IPS-15b (cell line): ENCODE measurements at regions not wholly inside any gene's neighbourhood (a gene's known extent, or its start where the extent isn't known, plus 50 kb on each side); places are given as distances from the start of the nearest gene placed in this dataset.
"Not testable (repeated sequence)": the region's sequence is repeated elsewhere in the genome, so short reads cannot be mapped to it uniquely, and the experiment has no call there.

Experiments used
- H3K27me3 ChIP-seq: one replicate; pipeline ENCODE4 v1.6.1; 2013; ENCODE audit warnings: low read length; ENCODE audit not compliant: control insufficient read depth, insufficient read depth
- H3K36me3 ChIP-seq: one replicate; pipeline ENCODE4 v1.6.1; 2013; ENCODE audit warnings: low read length; ENCODE audit not compliant: control insufficient read depth, insufficient read depth
- H3K4me1 ChIP-seq: one replicate; pipeline ENCODE4 v1.6.1; 2013; ENCODE audit warnings: mild to moderate bottlenecking, low read length; ENCODE audit not compliant: control insufficient read depth, insufficient read depth
- H3K4me3 ChIP-seq: one replicate; pipeline ENCODE4 v1.5.1; 2013; ENCODE audit warnings: low read depth, low read length
- H3K9ac ChIP-seq: one replicate; pipeline ENCODE4 v1.6.1; 2013; ENCODE audit warnings: low read depth, mild to moderate bottlenecking, low read length
- H3K9me3 ChIP-seq: one replicate; pipeline ENCODE4 v1.6.1; 2013; ENCODE audit warnings: mild to moderate bottlenecking, low read length; ENCODE audit not compliant: control insufficient read depth, insufficient read depth

DNA sequence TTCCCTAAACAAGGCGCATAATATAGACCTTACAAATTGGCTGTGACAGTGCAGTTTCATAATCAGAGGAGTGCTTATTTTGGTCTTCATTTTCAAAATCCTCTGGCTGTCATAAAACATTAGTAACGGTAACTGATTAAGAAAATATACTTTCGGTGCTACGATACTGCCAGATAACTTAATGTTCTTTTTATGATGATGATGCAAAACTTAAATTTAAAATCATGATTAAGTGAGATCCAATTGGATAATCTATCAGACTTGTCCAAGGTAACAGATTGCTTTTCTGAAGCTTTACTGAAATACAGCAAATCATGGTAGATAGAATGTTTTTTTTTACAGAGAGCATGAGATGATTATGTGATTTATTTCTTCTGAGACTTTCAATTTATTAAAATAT, 364.2 kb upstream of the CNTN3 start:
- no peak overlapping the region for H3K9ac ChIP-seq
- no peak overlapping the region for H3K4me3 ChIP-seq
- H3K36me3 ChIP-seq: no peaks in the 10 kb centered on the region

DNA sequence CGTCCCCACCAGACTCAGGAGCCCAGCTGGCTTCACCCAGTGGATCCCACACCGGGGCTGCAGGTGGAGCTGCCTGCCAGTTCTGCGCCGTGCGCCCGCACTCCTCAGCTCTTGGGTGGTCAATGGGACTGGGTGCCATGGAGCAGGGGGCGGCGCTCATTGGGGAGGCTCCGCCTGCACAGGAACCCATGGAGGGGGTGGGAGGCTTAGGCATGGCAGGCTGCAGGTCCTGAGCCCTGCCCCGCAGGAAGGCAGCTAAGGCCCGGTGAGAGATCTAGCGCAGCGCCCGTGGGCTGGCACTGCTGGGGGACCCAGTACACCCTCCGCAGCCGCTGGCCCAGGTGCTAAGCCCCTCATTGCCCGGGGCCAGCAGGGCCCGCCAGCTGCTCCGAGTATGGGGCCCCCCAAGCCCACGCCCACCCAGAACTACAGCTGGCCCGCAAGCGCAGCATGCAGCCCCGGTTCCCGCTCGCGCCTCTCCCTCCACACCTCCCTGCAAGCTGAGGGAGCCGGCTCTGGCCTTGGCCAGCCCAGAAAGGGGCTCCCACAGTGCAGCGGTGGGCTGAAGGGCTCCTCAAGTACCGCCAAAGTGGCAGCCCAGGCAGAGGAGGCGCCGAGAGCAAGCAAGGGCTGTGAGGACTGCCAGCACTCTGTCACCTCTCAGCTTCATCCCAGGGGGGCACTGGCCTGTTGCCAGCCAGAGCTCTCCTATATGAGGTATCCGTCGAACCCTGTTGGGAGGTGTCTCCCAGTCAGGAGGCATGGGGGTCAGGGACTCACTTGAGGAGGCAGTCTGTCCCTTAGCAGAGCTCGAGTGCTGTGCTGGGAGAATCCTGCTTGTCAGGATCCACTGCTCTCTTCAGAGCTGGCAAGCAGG, 370.8 kb upstream of the CNTN3 start:
- H3K4me1 ChIP-seq: not testable (repeated sequence)

More for the DNA sequence above, 364.2 kb upstream of the CNTN3 start:
- Histone ChIP-seq H3K9me3 (no peaks in the 10 kb centered on the region), H3K27me3 (no peaks in the 10 kb centered on the region), H3K4me1 (no peaks in the 10 kb centered on the region)

DNA sequence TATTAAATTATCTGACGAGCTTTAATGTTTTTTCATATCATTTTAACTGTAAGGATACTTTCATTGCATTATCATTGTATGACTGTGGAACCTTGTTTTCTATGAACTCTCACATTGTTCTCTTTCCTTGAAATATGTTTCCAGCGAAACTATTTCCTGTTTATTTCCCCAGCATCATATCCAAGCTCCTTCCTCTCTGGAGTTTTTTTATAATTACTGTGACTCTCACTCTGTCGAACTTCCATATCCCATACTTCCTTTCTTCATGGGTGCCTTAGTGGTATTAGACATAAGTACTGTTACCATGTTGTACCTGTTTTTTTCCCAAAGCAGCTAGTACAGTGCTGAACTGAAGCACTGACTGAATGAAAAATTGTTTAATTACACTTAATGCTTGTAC, 373.6 kb upstream of the CNTN3 start:
- no peaks in the 10 kb centered on the region for H3K36me3 ChIP-seq
- H3K9ac ChIP-seq: no peak overlapping the region
- no peaks in the 10 kb centered on the region for H3K27me3 ChIP-seq
- H3K4me3 ChIP-seq: no peak overlapping the region
- no peaks in the 10 kb centered on the region for H3K4me1 ChIP-seq
- H3K9me3 ChIP-seq: no peaks in the 10 kb centered on the region

More for the DNA sequence above, 370.8 kb upstream of the CNTN3 start:
- H3K36me3 ChIP-seq, H3K27me3 ChIP-seq, H3K9ac ChIP-seq, H3K4me3 ChIP-seq, H3K9me3 ChIP-seq: not testable (repeated sequence)

DNA sequence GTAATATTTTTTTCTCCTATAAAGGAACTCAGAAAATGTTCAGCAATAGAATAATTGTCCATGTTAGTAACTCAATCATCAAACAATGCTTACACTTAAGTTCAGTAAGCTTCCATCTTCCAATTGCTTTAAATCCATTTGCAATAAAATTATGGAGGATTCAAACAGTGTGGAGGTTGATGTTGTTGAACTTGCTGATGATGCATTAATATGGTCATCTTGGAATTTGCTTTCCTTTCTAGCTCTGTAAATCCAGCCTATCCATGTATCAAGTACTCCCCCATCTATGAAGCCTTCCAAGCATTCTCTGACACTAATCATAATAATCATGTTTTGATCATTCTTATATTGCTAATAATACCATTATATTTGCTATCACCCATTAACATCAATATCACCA, 378.4 kb upstream of the CNTN3 start:
- Histone ChIP-seq H3K4me1 (no peaks in the 10 kb centered on the region), H3K27me3 (no peaks in the 10 kb centered on the region), H3K9ac (no peak overlapping the region), H3K4me3 (no peak overlapping the region), H3K9me3 (no peaks in the 10 kb centered on the region), H3K36me3 (no peaks in the 10 kb centered on the region)

DNA sequence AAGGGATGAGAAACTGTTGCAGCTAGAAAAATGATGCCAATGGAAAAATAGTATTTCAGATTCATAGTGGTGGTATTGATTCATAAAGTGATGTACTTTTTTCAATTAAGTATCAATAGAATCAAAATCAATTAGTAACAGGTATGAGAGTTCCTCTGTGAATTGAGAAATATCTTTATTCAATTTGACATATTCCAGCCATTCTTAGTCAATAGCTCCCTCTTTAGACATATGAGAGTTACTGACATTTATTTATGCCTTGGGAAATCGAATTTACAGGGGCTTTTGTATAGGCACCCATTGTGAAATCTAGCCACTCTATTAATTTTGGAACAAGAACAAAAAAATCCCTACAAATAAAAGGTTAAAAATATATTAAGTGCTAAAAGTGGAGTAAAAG, 386.9 kb upstream of the CNTN3 start:
- H3K4me3 ChIP-seq: no peak overlapping the region
- H3K4me1 ChIP-seq: no peaks in the 10 kb centered on the region
- no peaks in the 10 kb centered on the region for H3K9me3 ChIP-seq
- no peaks in the 10 kb centered on the region for H3K27me3 ChIP-seq
- H3K9ac ChIP-seq: no peak overlapping the region
- no peaks in the 10 kb centered on the region for H3K36me3 ChIP-seq

DNA sequence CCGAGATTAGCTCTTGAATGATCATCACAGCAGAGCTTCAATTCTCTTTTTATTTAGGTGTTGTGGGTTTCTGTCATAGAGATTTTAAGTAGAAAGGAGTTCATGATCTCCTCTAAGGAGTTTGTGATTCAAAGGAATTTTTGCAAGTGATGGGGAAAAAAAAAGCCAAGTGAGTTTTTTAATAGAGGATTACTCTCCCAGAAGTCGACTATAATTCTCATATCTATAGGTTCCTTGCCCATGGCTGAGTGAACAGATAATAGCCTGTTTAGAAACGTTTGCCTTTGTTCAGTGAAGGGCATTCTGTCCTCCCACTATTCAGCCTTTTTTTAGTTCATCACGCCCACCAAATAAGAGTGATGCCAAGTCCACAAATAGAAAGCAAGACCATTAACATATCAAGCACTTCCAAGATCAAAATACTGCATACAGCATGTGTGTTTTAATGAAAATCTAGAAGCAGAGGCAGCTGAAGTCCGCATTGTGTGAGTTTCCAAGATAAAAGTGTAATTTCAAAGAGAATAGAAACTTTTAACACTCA, 398.4 kb upstream of the CNTN3 start:
- H3K9me3 ChIP-seq: no peaks in the 10 kb centered on the region
- H3K27me3 ChIP-seq: no peaks in the 10 kb centered on the region
- H3K4me3 ChIP-seq: no peak overlapping the region
- no peaks in the 10 kb centered on the region for H3K36me3 ChIP-seq
- H3K4me1 ChIP-seq: no peaks in the 10 kb centered on the region
- no peak overlapping the region for H3K9ac ChIP-seq

DNA sequence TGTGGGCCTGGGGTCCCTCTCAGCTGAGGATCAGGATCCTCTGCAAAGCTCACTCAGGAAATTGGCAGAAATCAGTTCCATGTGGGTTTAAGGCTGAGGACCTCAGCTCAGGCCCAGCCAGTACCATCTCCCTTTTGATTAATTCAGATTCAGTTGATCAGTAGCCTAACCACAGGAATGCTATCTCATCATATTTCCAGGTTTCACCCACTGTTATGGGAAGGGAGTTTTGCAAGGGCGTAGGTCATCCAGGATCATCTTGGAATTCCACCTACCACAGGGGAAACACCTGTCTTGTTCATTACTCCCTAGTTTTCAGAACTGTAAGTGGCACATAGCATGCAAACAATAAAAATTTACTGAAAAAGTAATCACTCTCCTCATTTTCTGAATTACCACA, 399.5 kb upstream of the CNTN3 start:
- H3K9me3 ChIP-seq: no peaks in the 10 kb centered on the region
- no peaks in the 10 kb centered on the region for H3K4me1 ChIP-seq
- no peaks in the 10 kb centered on the region for H3K36me3 ChIP-seq
- H3K4me3 ChIP-seq: no peak overlapping the region
- H3K27me3 ChIP-seq: no peaks in the 10 kb centered on the region
- no peak overlapping the region for H3K9ac ChIP-seq

DNA sequence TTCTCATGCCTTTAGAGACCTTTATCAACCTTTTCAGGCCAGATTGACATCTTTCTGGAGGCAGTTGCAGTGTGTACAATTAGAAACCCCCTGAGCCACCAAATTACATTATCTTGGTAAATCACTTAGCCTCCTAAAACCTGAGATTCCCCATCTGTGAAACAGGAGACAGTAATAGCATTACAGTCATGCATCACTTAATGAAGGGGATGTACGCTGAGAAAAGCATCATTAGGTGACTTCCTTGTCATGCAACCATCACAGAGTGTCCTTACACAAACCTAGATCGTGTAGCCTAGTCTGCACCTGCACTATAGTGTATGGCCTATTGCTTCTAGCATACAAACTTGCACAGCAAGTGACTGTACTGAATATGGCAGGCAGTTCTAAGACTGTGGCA, 400.8 kb upstream of the CNTN3 start:
- no peaks in the 10 kb centered on the region for H3K9me3 ChIP-seq

DNA sequence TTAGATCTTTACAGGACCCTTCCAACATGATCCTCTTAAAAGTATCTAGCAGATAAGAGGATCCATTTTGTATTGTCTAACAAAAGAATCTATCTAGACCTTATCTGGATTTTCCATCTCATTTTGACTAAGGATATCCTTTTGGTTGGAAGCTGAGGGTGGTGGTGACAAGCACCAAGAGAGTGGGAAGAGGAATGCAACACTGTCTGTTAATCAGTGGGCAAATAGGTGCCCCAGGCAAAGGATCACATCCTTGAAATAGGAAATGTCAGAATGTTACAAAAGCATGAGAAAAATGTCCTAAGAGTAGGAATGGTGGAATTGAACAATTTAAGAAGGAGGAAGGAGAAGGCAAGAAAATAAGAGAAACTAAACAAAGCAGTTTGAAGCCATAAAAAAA, 420.7 kb upstream of the CNTN3 start:
- no peak overlapping the region for H3K4me3 ChIP-seq

More for the DNA sequence above, 400.8 kb upstream of the CNTN3 start:
- Histone ChIP-seq H3K4me3 (no peak overlapping the region), H3K27me3 (no peaks in the 10 kb centered on the region), H3K4me1 (no peaks in the 10 kb centered on the region), H3K36me3 (no peaks in the 10 kb centered on the region), H3K9ac (no peak overlapping the region)

DNA sequence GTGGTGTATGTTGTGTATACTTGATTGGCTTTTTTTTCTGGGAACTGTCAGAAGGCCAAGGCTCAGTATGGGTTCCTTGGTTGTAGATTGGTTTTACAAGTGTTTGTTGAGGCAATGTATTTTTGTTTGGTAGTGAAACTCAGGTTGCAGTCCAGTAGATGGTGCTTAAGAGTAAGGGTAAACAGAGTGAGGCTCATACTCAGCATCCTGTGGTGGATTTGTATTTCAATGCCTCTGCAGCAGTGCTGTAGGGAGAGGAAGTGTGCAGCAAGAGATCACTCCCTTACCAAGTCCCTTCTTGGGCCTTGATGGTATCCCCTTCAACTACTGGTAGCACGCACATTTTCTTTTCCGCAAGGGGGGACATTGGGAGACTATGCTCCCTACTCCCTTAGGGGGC, 428.5 kb upstream of the CNTN3 start:
- H3K36me3 ChIP-seq: no peaks in the 10 kb centered on the region
- H3K4me3 ChIP-seq: no peak overlapping the region
- H3K4me1 ChIP-seq: no peaks in the 10 kb centered on the region
- H3K9me3 ChIP-seq: no peaks in the 10 kb centered on the region
- H3K27me3 ChIP-seq: no peaks in the 10 kb centered on the region
- H3K9ac ChIP-seq: no peak overlapping the region

More for the DNA sequence above, 420.7 kb upstream of the CNTN3 start:
- Histone ChIP-seq H3K27me3 (no peaks in the 10 kb centered on the region), H3K9me3 (no peaks in the 10 kb centered on the region), H3K4me1 (no peaks in the 10 kb centered on the region), H3K36me3 (no peaks in the 10 kb centered on the region), H3K9ac (no peak overlapping the region)

DNA sequence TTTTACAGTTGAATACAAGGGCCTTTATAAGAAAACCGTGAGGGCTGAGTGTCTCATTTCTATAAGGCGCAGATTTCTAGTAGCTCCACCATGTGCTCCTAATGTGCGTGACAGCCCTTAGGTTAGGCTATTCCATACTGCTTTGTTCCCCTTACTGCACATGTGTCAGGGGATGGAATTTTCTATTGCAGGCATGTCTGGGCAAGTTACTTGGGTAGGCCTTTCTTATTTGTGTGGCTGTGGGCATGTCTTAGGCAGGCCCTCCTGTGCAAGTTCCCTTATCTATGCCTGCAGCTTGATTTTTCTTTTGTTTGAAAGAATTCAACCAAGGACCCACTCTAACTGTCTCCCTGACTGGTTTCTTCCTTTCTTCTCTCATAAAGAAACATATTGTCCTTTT, 434.2 kb upstream of the CNTN3 start:
- H3K4me3 ChIP-seq: no peak overlapping the region
- H3K9me3 ChIP-seq: no peaks in the 10 kb centered on the region
- no peaks in the 10 kb centered on the region for H3K36me3 ChIP-seq
- H3K4me1 ChIP-seq: no peaks in the 10 kb centered on the region
- no peak overlapping the region for H3K9ac ChIP-seq
- H3K27me3 ChIP-seq: no peaks in the 10 kb centered on the region

DNA sequence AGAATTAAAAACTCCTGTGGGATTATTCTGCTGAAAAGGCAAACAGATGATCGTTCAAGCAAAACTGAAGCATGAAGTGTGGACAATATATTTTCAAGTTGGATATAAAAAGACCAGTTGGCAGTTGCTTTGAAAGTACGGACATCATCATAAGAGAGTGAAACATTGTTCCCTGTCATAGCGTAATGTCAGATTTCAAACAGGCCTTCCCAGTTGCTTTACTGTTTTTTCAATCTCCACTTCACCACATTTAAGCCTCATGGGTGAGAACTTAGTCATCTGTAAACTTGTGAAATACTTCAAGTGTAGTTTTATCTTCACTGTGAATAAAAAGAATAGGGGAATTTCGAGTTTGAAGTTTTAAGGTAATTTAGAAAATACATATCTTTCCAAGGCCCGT, 435.1 kb upstream of the CNTN3 start:
- Histone ChIP-seq H3K4me1 (no peaks in the 10 kb centered on the region), H3K4me3 (no peak overlapping the region), H3K9ac (no peak overlapping the region), H3K27me3 (no peaks in the 10 kb centered on the region), H3K36me3 (no peaks in the 10 kb centered on the region), H3K9me3 (no peaks in the 10 kb centered on the region)
